ENCODE measurements at regions not wholly inside any gene's neighbourhood (a gene's known extent, or its start where the extent isn't known, plus 50 kb on each side); places are given as distances from the start of the nearest gene placed in this dataset.

DNA sequence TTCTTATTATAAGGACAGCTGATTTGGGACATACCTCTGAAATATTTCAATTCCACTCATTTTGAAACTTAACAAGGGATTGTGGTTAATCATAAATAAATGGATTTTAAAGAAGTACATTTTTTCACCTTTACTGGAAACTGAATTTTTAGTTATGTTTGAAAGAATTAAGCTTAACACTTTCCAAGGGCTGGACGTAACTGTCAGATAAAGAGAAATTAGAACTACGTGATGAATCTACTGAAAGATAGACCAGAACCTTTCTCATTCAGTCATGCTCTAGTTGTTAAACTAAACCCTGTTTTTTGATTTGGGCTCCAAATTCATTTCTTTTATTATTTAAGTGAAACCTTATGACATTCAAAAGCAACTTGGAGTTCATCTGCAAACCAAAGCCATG is 1892.1 kb upstream of the SEL1L start:
- 92 to 99% (median 93%) methylated on average over 2 of the region's 2 CpGs for WGBS, 3 donors

DNA sequence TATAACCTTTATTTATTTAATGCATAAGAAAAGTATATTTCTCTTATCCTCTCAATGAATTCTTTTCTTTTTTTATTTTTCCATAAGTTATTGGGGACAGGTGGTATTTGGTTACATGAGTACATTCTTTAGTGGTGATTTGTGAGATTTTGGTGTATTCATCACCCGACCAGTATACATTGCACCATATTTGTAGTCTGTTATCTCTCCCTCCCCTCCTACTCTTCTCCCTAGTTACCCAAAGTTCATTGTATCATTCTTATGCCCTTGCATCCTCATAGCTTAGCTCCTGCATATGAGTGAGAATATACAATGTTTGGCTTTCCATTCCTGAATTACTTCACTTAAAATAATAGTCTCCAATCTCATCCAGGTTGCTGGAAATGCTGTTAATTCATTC is 1900.0 kb upstream of the SEL1L start:
- H3K36me3 ChIP-seq: no peaks in the 10 kb centered on the region
- no peaks in the 10 kb centered on the region for H3K9me3 ChIP-seq
- no peak for DNase-seq
- H3K27me3 ChIP-seq: no peaks in the 10 kb centered on the region
- WGBS, 3 donors: 54 to 67% (median 60%) methylated on average over 1 of the region's 1 CpG
- no peak for TF ChIP-seq EP300 (IDR thresholded peaks at IDR 0.05)
- TF ChIP-seq POLR2A (IDR thresholded peaks at IDR 0.05): no peak
- TF ChIP-seq, protein P1, sequence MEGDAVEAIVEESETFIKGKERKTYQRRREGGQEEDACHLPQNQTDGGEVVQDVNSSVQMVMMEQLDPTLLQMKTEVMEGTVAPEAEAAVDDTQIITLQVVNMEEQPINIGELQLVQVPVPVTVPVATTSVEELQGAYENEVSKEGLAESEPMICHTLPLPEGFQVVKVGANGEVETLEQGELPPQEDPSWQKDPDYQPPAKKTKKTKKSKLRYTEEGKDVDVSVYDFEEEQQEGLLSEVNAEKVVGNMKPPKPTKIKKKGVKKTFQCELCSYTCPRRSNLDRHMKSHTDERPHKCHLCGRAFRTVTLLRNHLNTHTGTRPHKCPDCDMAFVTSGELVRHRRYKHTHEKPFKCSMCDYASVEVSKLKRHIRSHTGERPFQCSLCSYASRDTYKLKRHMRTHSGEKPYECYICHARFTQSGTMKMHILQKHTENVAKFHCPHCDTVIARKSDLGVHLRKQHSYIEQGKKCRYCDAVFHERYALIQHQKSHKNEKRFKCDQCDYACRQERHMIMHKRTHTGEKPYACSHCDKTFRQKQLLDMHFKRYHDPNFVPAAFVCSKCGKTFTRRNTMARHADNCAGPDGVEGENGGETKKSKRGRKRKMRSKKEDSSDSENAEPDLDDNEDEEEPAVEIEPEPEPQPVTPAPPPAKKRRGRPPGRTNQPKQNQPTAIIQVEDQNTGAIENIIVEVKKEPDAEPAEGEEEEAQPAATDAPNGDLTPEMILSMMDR (IDR thresholded peaks at IDR 0.05): no peak
- intact Hi-C loops (cut with DNase I): no loop called here
- no peak overlapping the region for H3K4me3 ChIP-seq
- H3K27ac ChIP-seq: no peak overlapping the region
- no peaks in the 10 kb centered on the region for H3K4me1 ChIP-seq (ENCODE audit: insufficient read depth)

More for the DNA sequence above, 1892.1 kb upstream of the SEL1L start:
- Histone ChIP-seq H3K27me3 (no peaks in the 10 kb centered on the region), H3K36me3 (no peaks in the 10 kb centered on the region), H3K4me1 (ENCODE audit: insufficient read depth) (no peaks in the 10 kb centered on the region), H3K4me3 (no peak overlapping the region), H3K27ac (no peak overlapping the region), H3K9me3 (no peaks in the 10 kb centered on the region)
- DNase-seq: no peak
- intact Hi-C loops (cut with DNase I): no loop called here
- TF ChIP-seq, protein P1 (IDR thresholded peaks at IDR 0.05): no peak
- TF ChIP-seq POLR2A (IDR thresholded peaks at IDR 0.05) (no peak), EP300 (IDR thresholded peaks at IDR 0.05) (no peak)

DNA sequence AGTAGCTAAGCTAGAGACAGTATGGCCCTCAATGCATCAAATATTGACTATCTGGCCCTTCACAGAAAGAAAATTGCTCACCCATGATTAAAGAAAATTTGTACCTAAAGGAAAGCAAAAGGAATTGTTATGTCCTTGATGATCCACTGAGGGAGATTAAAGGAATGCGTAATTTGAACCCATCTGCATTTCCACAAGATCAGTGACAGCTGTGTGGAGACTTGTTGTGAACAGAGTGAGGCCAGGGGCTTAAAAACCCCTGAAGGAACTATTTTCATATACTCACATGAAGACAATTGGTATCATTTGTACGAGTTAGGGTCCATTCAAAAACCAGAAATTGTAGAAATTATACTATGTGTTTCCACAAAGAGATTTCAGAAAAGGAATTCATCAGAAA is 1908.1 kb upstream of the SEL1L start:
- WGBS, 3 donors: 84 to 93% (median 86%) methylated on average over 2 of the region's 2 CpGs
- TF ChIP-seq, protein P1 (IDR thresholded peaks at IDR 0.05): no peak
- TF ChIP-seq POLR2A (IDR thresholded peaks at IDR 0.05) (no peak), EP300 (IDR thresholded peaks at IDR 0.05) (no peak)
- no peak overlapping the region for H3K4me3 ChIP-seq

DNA sequence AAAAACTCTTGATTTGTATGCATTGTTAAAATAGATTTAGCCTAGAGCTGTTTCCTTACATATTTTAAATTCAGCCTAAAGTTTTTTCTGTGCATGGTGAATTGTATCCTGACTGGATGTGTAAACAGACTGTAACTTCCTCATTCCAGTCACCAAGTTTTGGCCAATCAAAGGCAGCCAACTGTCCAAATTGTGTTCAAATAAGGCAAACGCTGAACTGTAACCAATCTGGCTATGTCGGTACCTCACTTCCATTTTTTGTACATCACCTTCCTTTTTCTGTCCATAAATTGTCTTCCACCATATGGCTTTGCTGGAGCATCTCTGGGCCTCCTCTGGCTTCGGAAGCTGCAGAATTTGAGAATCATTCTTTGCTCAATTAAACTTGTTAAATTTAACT is 1921.9 kb upstream of the SEL1L start:
- no peaks in the 10 kb centered on the region for H3K27me3 ChIP-seq
- H3K27ac ChIP-seq: no peak overlapping the region
- intact Hi-C loops (cut with DNase I): no loop called here
- H3K36me3 ChIP-seq: no peaks in the 10 kb centered on the region
- no peak overlapping the region for H3K4me3 ChIP-seq
- peaks cover 0 to 10% of the 10 kb centered on the region in 2 donors for H3K9me3 ChIP-seq
- no peak for DNase-seq
- TF ChIP-seq, protein P1 (IDR thresholded peaks at IDR 0.05): no peak
- no peak for TF ChIP-seq EP300 (IDR thresholded peaks at IDR 0.05)
- TF ChIP-seq POLR2A (IDR thresholded peaks at IDR 0.05): no peak
- WGBS, 3 donors: 89 to 92% (median 91%) methylated on average over 3 of the region's 3 CpGs
- no peaks in the 10 kb centered on the region for H3K4me1 ChIP-seq (ENCODE audit: insufficient read depth)

More for the DNA sequence above, 1908.1 kb upstream of the SEL1L start:
- intact Hi-C loops (cut with DNase I): no loop called here
- DNase-seq: no peak
- H3K36me3 ChIP-seq: no peaks in the 10 kb centered on the region
- no peak overlapping the region for H3K27ac ChIP-seq
- no peaks in the 10 kb centered on the region for H3K4me1 ChIP-seq (ENCODE audit: insufficient read depth)
- H3K27me3 ChIP-seq: no peaks in the 10 kb centered on the region
- no peaks in the 10 kb centered on the region for H3K9me3 ChIP-seq

All from ovary (tissue), 7 donors.